Esophagus muscularis mucosa (tissue), 4 donors: ENCODE measurements at regions not wholly inside any gene's neighbourhood (a gene's known extent, or its start where the extent isn't known, plus 50 kb on each side); places are given as distances from the start of the nearest gene placed in this dataset.

Source experiments
- CTCF ChIP-seq, 3 experiments: fragments of 200-600 bp in 2 of 3; fragments of 450-650 bp in 1 of 3; sonication (generic) in 2 of 3; IDR thresholded peaks; one replicate each; pipeline ENCODE4 v1.5.1; 2017 to 2019; ENCODE audit warnings: antibody characterized with exemption in 3 of 3, mild to moderate bottlenecking in 2 of 3, moderate library complexity in 1 of 3
- EP300 ChIP-seq: sonication (generic); formaldehyde crosslinking; IDR thresholded peaks from one replicate; pipeline ENCODE4 v1.6.1; 2017; ENCODE audit warnings: antibody characterized with exemption
- POLR2AphosphoS5 ChIP-seq, 2 donors: sonication (generic); formaldehyde crosslinking; IDR thresholded peaks; one replicate each; pipeline ENCODE4 v1.6.1; 2017; ENCODE audit warnings: antibody characterized with exemption in 2 of 2

- TF ChIP-seq CTCF (IDR thresholded peaks at IDR 0.05), result no peak
- TF ChIP-seq EP300, result no peak
- no peak for TF ChIP-seq POLR2AphosphoS5 (IDR thresholded peaks at IDR 0.05)
Observed at GRCh38 chr13:86324191-86324590, 525.0 kb upstream of the SLITRK6 start.
